ENCODE measurements at regions not wholly inside any gene's neighbourhood (a gene's known extent, or its start where the extent isn't known, plus 50 kb on each side); places are given as distances from the start of the nearest gene placed in this dataset.

DNA sequence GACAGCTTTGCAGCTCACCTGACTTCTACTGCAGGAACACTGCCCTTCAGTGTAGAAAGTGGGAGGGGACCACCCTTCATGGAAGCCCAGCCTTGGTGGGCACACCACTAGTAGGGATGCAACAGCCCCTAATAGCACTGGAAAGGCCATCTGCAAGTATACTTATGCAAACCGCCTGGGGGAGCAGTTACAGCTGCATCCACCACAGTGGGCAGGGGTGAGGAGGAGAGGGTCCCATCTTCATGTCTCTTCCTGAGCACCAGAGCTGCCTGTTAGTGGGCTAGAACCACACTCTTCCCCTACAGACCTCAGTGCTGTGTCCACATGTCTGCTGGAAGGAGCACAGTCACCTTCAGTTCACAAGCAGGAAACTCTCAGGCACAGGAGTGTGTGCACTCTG lies 66.2 kb upstream of the LHX8 start:
- Histone ChIP-seq H3K9me3 (ENCODE audit: low read length) (no peaks in the 10 kb centered on the region), H3K4me1 (ENCODE audit: insufficient read depth, low read length) (no peaks in the 10 kb centered on the region), H3K36me3 (replicated peaks in 1 of 2; ENCODE audit: control insufficient read depth in 1 of 2, insufficient read depth in 2 of 2, low read length in 2 of 2) (no peaks in the 10 kb centered on the region), H3K9ac (ENCODE audit: insufficient read depth, low read depth, low read length) (no peak overlapping the region), H3K4me3 (replicated peaks in 1 of 3; ENCODE audit: insufficient read depth in 1 of 3, low read depth in 2 of 3, low read length in 3 of 3) (no peak overlapping the region), H4K20me1 (ENCODE audit: insufficient read depth, low read length) (no peaks in the 10 kb centered on the region), H3K27me3 (ENCODE audit: control insufficient read depth in 1 of 2, insufficient read depth in 2 of 2, low read length in 2 of 2) (no peaks in the 10 kb centered on the region), H2AFZ (ENCODE audit: low read length) (no peak overlapping the region), H3K79me2 (ENCODE audit: insufficient read depth, low read length) (no peaks in the 10 kb centered on the region), H3K27ac (ENCODE audit: extremely low read length, insufficient read depth, low read length) (no peak overlapping the region), H3K4me2 (ENCODE audit: low read depth, low read length) (no peak overlapping the region)
- no peak for FAIRE-seq
- no peak; the same call in 2 of the 3 replicates for ATAC-seq
- in situ Hi-C loops (cut with HindIII; ENCODE audit: extremely low pct_ligation_motif_present, low pct_unique_long_range_greater_than_20kb) = no loop called here
- TF ChIP-seq ZSCAN25 (CRISPR knock-in tag; IDR thresholded peaks at IDR 0.05) (0 out of 2 replicates have a peak, but pooled peaks have one; percentile 54), MED8 (CRISPR knock-in tag; IDR thresholded peaks at IDR 0.05; ENCODE audit: insufficient replicate concordance) (no peak), ZSCAN30 (CRISPR knock-in tag; IDR thresholded peaks at IDR 0.05) (no peak), CREM (IDR thresholded peaks at IDR 0.05) (no peak), CREM (CRISPR knock-in tag; IDR thresholded peaks at IDR 0.05) (no peak), SAFB2 (CRISPR knock-in tag; IDR thresholded peaks at IDR 0.05; ENCODE audit: borderline replicate concordance, low read depth) (no peak)
- intact Hi-C loops (cut with micrococcal nuclease; ENCODE audit: unreplicated experiment) = no loop called here
- DNase-seq (ENCODE audit: low spot score) = no peak
- ChIA-PET POLR2A (no interaction called here), CTCF (ENCODE audit: low intra/inter-chr PET ratio, low total read pairs) (no interaction called here)
- WGBS (ENCODE audit: low lambda C conversion rate) = no CpG with 5 or more reads among the region's 1 CpG
- no TSS peak for BruUV-seq (replicated peaks)

DNA sequence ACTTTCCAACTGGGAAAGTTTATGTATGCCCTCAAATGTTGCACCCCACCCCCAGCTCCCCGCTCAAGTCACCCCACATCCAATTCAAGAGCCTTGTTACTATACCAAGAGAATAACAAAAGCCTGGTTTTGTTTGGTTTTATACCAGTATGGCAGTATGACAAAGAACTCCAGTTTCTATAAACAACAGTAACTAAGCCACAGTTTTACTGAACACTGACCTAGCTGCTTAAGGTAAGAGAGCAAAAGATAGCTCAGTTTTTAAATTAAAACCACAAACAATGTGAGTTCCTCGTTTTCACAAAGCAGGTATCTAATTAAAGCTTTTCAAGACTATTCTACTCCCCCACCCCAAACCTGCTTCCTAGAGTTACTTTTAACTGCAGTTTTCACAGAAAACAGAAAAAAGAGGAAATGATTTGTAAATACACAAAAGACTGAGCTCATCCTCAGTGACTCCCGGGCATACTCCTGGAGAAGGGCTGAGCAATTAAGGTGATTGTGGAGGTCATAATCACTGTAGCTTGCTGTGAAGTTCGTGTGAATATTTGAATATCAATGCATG lies 59.3 kb upstream of the LHX8 start:
- under 1% methylated on average over 4 of the region's 4 CpGs for WGBS (ENCODE audit: low lambda C conversion rate)
- Histone ChIP-seq H3K4me2 (ENCODE audit: low read depth, low read length) (no peak overlapping the region), H3K4me3 (replicated peaks in 1 of 3; ENCODE audit: insufficient read depth in 1 of 3, low read depth in 2 of 3, low read length in 3 of 3) (no peak overlapping the region), H3K27me3 (ENCODE audit: control insufficient read depth in 1 of 2, insufficient read depth in 2 of 2, low read length in 2 of 2) (no peaks in the 10 kb centered on the region), H3K27ac (ENCODE audit: extremely low read length, insufficient read depth, low read length) (no peak overlapping the region), H3K9ac (ENCODE audit: insufficient read depth, low read depth, low read length) (no peak overlapping the region), H3K4me1 (ENCODE audit: insufficient read depth, low read length) (no peaks in the 10 kb centered on the region), H3K9me3 (ENCODE audit: low read length) (no peaks in the 10 kb centered on the region), H2AFZ (ENCODE audit: low read length) (no peak overlapping the region), H3K36me3 (replicated peaks in 1 of 2; ENCODE audit: control insufficient read depth in 1 of 2, insufficient read depth in 2 of 2, low read length in 2 of 2) (no peaks in the 10 kb centered on the region), H3K79me2 (ENCODE audit: insufficient read depth, low read length) (no peaks in the 10 kb centered on the region), H4K20me1 (ENCODE audit: insufficient read depth, low read length) (no peaks in the 10 kb centered on the region)
- POLR2A ChIA-PET = no interaction called here
- intact Hi-C loops (cut with micrococcal nuclease; ENCODE audit: unreplicated experiment) = no loop called here
- CTCF ChIA-PET (ENCODE audit: low intra/inter-chr PET ratio, low total read pairs) = no interaction called here
- no peak for ATAC-seq
- FAIRE-seq = no peak
- no peak for DNase-seq (ENCODE audit: low spot score)
- in situ Hi-C loops (cut with HindIII; ENCODE audit: extremely low pct_ligation_motif_present, low pct_unique_long_range_greater_than_20kb) = no loop called here
- no TSS peak for BruUV-seq (replicated peaks)
- TF ChIP-seq MZF1 (CRISPR knock-in tag; IDR thresholded peaks at IDR 0.05; ENCODE audit: borderline replicate concordance) (no peak), ZNF446 (CRISPR knock-in tag; IDR thresholded peaks at IDR 0.05) (no peak), ZNF350 (CRISPR knock-in tag; IDR thresholded peaks at IDR 0.05; ENCODE audit: borderline replicate concordance, low read depth) (no peak), PCBP2 (optimal IDR thresholded peaks at IDR 0.05; ENCODE audit: low read depth, low read length, poor library complexity, severe bottlenecking) (no peak), ZNF367 (CRISPR knock-in tag; IDR thresholded peaks at IDR 0.05; ENCODE audit: borderline replicate concordance) (no peak), ZNF121 (CRISPR knock-in tag; IDR thresholded peaks at IDR 0.05) (no peak), RFX1 (IDR thresholded peaks at IDR 0.05) (no peak), ZNF674 (CRISPR knock-in tag; IDR thresholded peaks at IDR 0.05; ENCODE audit: low read depth) (no peak), KDM5B (CRISPR knock-in tag; IDR thresholded peaks at IDR 0.05; ENCODE audit: borderline replicate concordance) (no peak)
- TF ChIP-seq, protein P1, sequence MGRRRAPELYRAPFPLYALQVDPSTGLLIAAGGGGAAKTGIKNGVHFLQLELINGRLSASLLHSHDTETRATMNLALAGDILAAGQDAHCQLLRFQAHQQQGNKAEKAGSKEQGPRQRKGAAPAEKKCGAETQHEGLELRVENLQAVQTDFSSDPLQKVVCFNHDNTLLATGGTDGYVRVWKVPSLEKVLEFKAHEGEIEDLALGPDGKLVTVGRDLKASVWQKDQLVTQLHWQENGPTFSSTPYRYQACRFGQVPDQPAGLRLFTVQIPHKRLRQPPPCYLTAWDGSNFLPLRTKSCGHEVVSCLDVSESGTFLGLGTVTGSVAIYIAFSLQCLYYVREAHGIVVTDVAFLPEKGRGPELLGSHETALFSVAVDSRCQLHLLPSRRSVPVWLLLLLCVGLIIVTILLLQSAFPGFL (CRISPR knock-in tag; IDR thresholded peaks at IDR 0.05) = no peak
- TF ChIP-seq, protein P2, sequence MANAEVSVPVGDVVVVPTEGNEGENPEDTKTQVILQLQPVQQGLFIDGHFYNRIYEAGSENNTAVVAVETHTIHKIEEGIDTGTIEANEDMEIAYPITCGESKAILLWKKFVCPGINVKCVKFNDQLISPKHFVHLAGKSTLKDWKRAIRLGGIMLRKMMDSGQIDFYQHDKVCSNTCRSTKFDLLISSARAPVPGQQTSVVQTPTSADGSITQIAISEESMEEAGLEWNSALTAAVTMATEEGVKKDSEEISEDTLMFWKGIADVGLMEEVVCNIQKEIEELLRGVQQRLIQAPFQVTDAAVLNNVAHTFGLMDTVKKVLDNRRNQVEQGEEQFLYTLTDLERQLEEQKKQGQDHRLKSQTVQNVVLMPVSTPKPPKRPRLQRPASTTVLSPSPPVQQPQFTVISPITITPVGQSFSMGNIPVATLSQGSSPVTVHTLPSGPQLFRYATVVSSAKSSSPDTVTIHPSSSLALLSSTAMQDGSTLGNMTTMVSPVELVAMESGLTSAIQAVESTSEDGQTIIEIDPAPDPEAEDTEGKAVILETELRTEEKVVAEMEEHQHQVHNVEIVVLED (CRISPR knock-in tag; IDR thresholded peaks at IDR 0.05; ENCODE audit: borderline replicate concordance) = no peak
